ENCODE measurements at regions not wholly inside any gene's neighbourhood (a gene's known extent, or its start where the extent isn't known, plus 50 kb on each side); places are given as distances from the start of the nearest gene placed in this dataset.

DNA sequence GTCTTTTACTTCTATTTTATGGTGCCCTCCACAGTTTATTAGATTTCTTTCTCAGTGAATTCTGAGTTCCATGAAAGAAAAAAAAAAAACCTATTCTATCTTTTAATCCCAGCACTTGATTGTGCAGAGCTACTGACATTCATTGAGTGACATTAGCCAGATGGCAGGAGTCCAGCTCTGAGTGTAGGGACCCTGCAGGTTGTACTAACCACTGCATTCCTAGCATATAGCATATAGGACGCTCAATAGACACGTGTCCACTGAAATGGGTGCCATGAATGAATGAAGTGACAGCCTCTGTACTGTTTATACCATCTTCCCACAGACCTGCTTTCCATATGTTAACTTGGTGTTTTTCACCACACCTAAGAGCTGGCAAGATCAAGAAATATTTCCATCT is 206.3 kb downstream of the RAP2A start:
- no peak for DNase-seq
- dilution Hi-C loops (cut with HindIII; ENCODE audit: low sequenced_read_pairs, unreplicated experiment): no loop called here
- no peaks in the 10 kb centered on the region for H3K9me1 ChIP-seq (ENCODE audit: insufficient read depth, low read length)
- H2BK20ac ChIP-seq (ENCODE audit: low read depth, low read length): no peak overlapping the region
- no peaks in the 10 kb centered on the region for H4K20me1 ChIP-seq (ENCODE audit: insufficient read depth, low read length)
- in situ Hi-C loops (cut with MboI; ENCODE audit: low sequenced_read_pairs): no loop called here
- no peak overlapping the region for H3K4me3 ChIP-seq (ENCODE audit: insufficient read depth, low read depth, low read length)
- H2BK15ac ChIP-seq (ENCODE audit: low read depth, low read length): no peak overlapping the region
- TF ChIP-seq CHD1 (IDR thresholded peaks at IDR 0.05; ENCODE audit: low read depth, low read length) (no peak), POLR2A (IDR thresholded peaks at IDR 0.05; ENCODE audit: low read depth, low read length) (no peak), MAFK (IDR thresholded peaks at IDR 0.05; ENCODE audit: low read depth, low read length) (no peak)
- TF ChIP-seq, protein P1, sequence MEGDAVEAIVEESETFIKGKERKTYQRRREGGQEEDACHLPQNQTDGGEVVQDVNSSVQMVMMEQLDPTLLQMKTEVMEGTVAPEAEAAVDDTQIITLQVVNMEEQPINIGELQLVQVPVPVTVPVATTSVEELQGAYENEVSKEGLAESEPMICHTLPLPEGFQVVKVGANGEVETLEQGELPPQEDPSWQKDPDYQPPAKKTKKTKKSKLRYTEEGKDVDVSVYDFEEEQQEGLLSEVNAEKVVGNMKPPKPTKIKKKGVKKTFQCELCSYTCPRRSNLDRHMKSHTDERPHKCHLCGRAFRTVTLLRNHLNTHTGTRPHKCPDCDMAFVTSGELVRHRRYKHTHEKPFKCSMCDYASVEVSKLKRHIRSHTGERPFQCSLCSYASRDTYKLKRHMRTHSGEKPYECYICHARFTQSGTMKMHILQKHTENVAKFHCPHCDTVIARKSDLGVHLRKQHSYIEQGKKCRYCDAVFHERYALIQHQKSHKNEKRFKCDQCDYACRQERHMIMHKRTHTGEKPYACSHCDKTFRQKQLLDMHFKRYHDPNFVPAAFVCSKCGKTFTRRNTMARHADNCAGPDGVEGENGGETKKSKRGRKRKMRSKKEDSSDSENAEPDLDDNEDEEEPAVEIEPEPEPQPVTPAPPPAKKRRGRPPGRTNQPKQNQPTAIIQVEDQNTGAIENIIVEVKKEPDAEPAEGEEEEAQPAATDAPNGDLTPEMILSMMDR (conservative IDR thresholded peaks at IDR 0.05; ENCODE audit: low read depth, low read length): no peak
- H4K5ac ChIP-seq (ENCODE audit: low read depth, low read length): no peak overlapping the region
- no peak overlapping the region for H3K4me2 ChIP-seq (ENCODE audit: low read depth, low read length)
- H3K36me3 ChIP-seq (ENCODE audit: control insufficient read depth, insufficient read depth, low read length): no peaks in the 10 kb centered on the region
- H3K9me3 ChIP-seq (ENCODE audit: control insufficient read depth, insufficient read depth, low read length): no peaks in the 10 kb centered on the region
- intact Hi-C loops (cut with micrococcal nuclease): no loop called here
- no peak overlapping the region for H2AFZ ChIP-seq (replicated peaks; ENCODE audit: low read length, poor library complexity)
- no peak overlapping the region for H3K23ac ChIP-seq (ENCODE audit: low read depth, low read length)
- ChIA-PET POLR2A (ENCODE audit: unreplicated experiment) (no interaction called here), CTCF (interaction anchor here (0.7 kb wide), 1 partner anchor 657 kb away, joined by 3 read pairs; no protein-coding TSS in a partner anchor)
- H4K91ac ChIP-seq (ENCODE audit: insufficient read depth, low read depth, low read length): no peak overlapping the region
- no peak overlapping the region for H3K9ac ChIP-seq (ENCODE audit: low read depth, low read length)
- H3K4me1 ChIP-seq (ENCODE audit: control insufficient read depth, insufficient read depth, low read length): no peaks in the 10 kb centered on the region
- H3K56ac ChIP-seq (ENCODE audit: extremely low read depth, insufficient read depth, low read length): no peak overlapping the region
- H3K79me1 ChIP-seq (ENCODE audit: low read depth in 1 of 2, low read length in 2 of 2): no peaks in the 10 kb centered on the region
- no peak overlapping the region for H2BK120ac ChIP-seq (ENCODE audit: low read depth, low read length)
- ATAC-seq (ENCODE audit: low read depth): no peak
- no peak overlapping the region for H4K8ac ChIP-seq (ENCODE audit: low read depth in 2 of 2, low read length in 2 of 2)
- H3K18ac ChIP-seq (ENCODE audit: low read depth, low read length): no peak overlapping the region
- BruUV-seq (replicated peaks): no TSS peak
- no peak overlapping the region for H2AK5ac ChIP-seq (ENCODE audit: low read depth, low read length)
- no peak overlapping the region for H2BK5ac ChIP-seq (ENCODE audit: low read depth, low read length, poor library complexity, severe bottlenecking)
- H2AK9ac ChIP-seq (replicated peaks; ENCODE audit: low read depth, low read length, poor library complexity): no peak overlapping the region
- no CpG with 5 or more reads among the region's 2 CpGs for WGBS, 2 experiments (ENCODE audit: extremely low coverage in 2 of 2, insufficient read length in 1 of 2)
- H3K27me3 ChIP-seq (ENCODE audit: control insufficient read depth, insufficient read depth, low read length): peaks cover 11% of the 10 kb centered on the region
- no peak overlapping the region for H3K27ac ChIP-seq (ENCODE audit: insufficient read depth, low read length)
- no peak overlapping the region for H3K14ac ChIP-seq (replicated peaks; ENCODE audit: low read depth, low read length)
- H3K4ac ChIP-seq (ENCODE audit: low read depth, low read length): no peak overlapping the region
